NCI-H1417 (cell line): ENCODE measurements at regions not wholly inside any gene's neighbourhood (a gene's known extent, or its start where the extent isn't known, plus 50 kb on each side); places are given as distances from the start of the nearest gene placed in this dataset.

Experiments used
- DNase-seq, 3 experiments: peaks; one replicate each; lab custom pipeline; 2025; lab: John Stamatoyannopoulos, UW

DNA sequence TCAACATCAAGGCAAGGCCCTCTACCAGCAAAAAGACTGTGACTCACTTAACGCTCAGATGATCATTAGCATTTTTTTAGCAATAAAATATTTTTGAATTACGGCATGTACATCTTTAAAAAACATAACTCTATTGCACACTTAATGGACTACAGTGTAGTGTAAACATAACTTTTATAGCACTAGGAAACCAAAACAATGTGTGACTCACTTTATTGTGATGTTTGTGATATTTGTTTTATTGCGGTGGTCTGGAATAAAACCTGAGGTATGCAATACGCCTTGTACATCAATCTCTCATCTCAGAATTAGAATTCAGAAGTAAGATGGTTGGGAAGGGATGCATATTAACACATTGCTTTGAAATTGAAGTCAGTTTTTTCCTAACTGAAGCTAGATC lies 106.9 kb upstream of the PTCH1 start:
- DNase-seq: no peak

DNA sequence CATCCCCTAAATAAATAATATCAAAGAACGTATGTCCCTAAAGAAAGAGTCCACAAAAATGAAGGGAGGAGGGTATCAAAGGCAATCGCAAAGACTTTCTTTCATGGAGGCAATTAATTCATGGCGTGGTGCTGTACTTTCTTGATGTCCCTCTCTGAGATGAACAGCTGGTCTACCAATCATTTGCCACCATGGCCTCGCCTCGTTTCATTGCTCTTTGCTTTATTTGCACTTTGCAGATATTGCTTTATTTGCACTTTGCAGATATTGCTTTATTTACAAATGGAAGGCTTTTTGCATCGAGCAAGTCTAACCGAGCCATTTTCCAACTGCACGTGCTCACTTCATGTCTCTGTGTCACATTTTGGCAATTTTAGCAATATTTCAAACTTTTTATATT lies 104.0 kb upstream of the PTCH1 start:
- DNase-seq: no peak

DNA sequence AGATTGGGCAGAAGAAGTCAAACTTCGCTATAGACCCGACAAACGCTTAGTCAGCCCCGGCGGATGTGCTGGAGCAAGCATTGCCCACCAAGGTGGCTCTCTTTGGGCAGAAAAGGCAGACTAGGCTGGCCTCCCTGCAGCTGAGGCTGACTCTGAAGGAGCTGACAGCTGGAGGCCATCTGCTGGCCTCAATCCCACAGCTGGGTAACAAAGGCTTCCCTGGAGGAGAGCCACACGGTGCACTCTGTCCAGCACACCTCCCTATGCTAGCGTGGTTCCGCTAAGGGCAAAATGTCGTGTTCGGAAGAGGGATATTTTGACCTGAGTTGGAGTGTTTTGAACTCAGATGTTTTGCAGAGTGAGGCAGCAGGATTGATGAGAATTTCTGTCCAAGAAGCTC lies 103.5 kb upstream of the PTCH1 start:
- no peak for DNase-seq

DNA sequence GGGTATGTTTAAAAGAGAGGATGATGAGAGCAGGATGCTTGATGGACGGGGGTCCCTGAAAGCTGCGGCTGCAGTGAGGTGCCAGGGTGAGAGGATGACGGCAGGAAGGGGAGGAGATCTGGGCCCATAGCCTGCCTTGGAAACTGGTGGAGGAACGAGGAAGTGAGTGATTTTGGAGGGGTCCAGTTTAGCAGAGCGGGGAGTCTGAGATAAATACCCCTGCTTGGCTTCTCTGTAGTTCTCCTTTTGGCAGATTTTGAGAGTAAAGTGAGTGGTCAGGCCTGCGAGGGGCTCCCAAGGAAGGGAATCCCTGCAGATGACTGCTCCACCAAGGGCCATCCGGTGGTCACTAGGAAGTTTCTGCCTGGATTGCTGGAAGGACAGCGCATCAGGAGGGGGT lies 98.5 kb upstream of the PTCH1 start:
- DNase-seq: no peak

DNA sequence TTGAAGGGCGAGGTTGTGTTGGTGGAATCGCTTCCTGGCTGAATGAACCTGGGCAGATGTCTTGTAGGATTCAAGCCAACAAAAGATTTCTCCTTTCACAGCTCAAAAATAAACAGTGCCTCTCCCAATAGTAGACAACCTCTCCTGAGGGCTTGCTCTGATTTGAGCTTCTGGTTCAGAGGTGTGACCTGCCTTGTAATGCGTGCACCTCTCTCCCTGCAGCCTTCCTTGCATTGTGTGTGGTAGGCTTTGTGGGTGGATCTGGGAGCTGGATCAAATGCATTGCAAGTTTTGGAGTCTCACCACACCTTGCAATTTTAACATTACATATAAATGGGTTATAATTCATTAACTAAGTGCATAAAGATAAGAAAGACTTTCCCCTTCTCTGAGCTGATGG lies 96.9 kb upstream of the PTCH1 start:
- no peak for DNase-seq

DNA sequence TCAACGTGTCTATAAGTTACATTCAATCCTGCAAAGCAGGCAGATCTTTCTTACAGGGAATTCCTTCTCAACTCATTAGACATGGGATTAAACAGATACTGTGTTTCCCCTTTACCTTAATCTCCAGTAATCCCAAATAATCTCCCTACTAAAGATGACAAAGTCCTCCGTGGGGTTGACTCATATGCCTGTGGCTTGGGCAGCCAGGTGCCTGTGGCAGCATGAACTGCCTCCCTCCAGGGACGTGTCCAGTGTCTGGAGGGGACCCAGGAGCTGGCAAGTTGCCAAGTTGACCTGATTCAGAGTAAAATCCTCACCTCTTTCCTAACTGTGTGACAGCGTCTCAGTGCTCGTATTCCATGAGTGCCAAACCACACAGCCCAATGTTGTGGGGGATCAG lies 94.6 kb upstream of the PTCH1 start:
- peak in 2 of 3 experiments; percentile 14 to 58 for DNase-seq

DNA sequence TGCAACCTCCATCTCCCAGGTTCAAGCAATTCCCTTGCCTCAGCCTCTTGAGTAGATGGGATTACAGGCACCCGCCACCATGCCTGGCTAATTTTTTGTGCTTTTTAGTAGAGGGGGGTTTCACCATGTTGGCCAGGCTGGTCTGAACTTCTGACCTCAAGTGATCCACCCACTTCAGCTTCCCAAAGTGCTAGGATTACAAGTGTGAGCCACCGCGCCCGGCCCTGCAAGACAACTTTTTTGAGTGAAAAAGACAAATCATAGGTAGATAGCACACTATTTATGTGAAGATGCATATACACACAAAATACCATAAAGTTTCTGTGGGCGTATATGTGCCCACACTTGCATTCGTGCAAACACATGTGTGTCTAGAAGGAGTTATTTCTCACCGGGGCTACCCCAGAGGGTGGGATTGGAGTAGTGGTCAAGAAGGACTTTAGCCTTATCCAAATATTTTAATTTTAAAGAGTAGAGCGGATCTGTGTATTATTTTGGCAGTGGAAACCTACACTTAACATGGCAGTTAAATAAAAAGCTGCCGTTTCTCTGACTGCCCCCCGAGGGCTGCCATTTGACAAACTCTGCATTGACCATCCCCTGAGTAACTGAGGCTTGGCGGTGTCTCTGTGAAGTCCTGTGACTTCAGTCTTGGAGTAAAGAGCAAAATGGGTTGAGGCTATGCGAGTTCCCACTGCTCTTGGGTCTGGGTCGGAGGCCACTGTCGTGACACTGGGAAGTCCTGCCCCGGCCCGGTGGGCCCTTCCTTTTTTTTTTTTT lies 93.4 kb upstream of the PTCH1 start:
- DNase-seq: no peak

DNA sequence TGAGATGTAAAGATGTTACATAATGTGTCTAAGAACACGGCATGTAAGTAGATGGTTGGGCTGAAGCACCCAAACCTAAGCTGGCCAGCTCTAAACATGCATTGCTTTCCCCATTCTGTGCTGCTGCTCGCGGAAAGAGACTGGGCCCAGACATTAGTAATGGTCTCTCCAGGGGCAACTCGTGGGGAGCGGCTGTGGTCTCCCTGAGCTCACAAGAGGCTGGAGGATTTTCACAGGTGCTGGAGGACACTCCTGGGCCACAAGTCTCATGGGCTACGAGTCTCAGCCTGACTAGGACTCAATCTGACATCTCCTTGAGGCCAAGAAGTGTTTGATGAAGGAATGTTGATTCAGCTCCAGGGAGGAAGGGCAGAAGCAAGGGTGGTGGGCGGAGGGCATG lies 92.7 kb upstream of the PTCH1 start:
- DNase-seq: no peak

DNA sequence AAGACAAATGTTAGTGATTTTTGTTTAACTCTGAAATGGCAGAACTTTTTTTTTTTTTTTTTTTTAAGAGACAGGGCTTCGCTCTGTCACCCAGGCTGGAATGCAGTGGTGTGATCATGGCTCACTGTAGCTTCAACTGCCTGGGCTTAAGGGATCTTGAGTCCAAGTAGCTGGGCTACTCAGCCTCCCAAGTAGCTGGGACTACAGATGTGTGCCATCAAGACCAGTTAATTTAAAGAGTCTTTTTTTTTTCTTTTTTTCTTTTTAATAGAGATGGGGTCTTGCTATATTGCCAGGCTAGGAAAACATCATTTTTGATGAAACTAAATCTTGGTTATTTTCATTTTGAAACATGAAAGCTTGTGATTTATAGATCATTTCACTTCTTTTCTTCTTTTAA lies 91.6 kb upstream of the PTCH1 start:
- DNase-seq: no peak

DNA sequence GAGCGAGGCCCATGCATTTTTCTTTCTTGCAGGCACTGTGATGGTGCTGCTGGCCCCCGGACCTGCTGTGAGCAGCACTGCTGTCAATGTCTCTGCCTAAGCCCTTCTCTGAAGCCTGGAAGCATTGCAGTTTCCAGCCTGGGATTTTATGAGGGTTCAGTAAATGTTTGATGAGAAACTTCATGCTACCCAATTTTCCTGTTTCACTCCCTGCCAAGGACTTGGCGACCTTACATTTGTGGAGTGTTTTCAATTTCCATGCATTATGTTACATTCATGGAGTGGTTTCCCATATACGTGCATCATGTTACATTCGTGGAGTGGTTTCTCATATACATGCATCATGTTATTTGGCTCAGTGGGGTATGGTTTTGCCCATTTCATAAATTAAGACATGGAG lies 90.7 kb upstream of the PTCH1 start:
- DNase-seq: no peak

DNA sequence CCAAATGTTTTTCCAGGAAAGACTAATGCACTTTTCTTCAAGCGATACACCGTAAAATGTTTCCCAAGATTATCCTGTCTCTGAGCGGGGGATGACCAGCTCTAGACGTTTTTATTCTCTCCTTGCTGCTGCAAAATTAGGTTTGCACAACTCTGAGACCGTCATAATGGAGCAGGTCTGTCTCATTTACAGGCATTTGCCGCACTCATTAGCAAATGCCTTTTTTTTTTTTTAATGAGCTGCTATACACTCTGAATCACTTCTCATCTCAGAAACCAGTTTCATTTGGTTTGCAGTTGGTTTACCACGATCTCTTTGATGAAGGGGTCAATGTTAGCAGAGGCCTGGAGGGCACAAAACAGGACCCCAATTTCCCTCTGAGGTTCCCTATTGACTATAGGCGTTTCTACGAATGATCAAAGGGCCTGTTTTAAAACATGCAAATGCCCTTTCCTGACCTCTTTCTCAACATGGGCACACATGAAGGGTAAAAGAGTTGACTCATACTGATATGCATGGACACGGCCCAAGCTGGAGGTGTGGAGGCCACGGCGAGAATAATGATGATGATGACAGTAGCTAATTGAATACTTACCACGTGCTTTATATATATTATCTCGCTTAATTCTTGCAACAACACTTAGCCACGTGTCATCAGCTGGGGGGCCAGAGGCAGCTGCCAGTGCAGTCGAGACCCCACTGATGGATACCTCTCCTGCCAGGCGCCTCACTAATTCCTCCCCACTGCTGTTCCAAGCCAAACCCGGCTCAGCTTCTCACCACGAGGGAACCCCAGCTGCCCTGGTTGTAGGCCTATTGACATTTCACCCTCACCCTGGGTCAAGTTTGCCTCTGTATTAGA lies 89.9 kb upstream of the PTCH1 start:
- no peak for DNase-seq

DNA sequence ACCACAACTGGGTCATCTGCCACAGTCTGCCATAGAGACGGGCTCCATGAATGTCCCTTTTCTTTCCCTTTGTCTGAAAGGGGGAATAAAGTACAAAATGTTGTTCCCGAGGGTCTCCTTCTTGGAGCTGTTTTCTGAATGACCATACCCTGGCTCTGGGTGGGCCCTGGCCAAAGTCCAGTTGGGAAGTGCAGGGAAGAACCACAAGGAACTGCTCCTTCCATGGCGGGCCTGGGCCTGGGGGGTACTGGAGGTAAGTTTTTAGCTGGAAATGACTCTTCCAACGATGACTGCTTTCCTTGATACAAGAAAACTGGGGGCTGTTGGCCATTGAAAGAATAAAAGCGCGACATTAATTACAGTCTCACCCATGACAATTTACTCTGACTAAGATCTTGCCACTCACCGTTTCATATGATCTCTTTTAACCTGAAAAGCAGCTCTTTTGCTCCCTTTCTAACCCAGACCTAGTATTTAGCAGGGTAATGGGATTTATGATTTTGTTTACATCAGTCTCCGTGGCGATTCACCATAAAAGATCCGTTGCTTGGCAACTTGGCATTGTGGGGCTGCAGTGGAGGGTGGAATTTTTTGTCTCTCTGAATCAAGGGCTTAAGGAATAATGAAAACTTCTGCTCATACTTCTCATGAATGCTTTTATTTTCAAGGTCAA lies 89.2 kb upstream of the PTCH1 start:
- peak in 2 of 3 experiments; percentile 53 to 84 for DNase-seq

DNA sequence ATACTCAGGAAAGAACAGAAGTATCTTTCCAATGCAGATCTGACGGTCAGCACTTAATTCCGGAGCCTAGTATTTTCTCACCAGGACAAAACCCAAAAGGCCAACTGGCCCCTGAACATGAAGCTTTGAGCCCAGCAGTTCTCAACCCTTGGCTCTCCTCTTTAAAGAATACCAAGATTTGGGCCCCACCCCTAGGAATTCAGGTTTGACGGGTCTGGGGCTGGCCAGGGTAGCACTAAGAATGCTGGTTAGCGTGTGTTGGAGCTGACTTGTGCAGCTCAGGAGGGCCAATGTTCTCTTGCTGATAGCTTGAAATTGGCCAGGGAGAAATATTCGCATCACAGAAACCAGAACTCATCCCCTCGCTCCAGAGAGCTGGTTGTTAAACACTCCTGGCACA lies 88.3 kb upstream of the PTCH1 start:
- DNase-seq: no peak

DNA sequence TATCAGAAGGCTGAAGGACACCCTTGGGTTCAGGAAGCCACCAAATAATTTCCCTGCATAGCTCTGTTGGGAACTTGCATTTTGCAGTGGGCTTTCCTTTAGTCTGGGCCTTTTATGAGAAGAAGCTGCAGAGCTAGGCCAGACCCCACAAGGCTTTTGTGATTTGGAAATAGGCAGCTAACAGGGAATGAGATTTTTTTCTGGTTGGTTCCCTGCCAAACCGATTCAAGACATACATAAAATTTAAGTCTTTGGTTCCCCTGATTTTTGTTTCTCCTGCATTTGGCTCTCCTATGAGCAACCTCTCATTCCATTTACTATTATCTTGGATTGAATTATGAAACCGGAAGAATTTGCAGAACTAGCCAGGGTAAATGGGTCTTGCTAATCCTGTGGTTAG lies 81.5 kb upstream of the PTCH1 start:
- no peak for DNase-seq

DNA sequence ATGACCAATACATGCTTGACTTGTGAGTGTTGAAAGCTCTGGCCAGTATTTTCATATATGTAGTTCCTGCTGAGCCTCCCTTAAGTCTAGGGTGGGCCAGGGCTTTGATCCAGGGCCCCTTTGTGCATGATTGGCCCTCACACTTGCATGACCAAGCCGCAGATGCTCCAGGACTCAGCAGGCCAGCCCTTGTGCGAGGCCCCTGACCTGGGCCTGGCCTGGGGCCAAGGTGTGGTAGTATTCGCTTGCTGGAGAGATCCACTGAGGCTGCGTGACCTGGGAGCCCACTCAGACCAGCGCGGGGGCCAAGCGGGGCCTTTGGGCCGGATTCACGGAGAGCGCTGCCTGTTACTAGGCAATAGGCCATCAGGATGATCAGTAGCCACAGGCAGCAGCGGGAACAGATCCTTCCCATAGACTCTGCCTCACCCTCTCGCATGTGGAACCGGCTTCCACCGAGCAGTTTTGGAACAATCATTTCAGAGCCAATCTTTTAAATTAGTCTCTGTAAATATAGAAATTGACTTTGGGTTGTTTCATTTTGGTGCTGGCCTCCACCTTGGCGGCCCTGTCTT lies 79.0 kb upstream of the PTCH1 start:
- DNase-seq: no peak

DNA sequence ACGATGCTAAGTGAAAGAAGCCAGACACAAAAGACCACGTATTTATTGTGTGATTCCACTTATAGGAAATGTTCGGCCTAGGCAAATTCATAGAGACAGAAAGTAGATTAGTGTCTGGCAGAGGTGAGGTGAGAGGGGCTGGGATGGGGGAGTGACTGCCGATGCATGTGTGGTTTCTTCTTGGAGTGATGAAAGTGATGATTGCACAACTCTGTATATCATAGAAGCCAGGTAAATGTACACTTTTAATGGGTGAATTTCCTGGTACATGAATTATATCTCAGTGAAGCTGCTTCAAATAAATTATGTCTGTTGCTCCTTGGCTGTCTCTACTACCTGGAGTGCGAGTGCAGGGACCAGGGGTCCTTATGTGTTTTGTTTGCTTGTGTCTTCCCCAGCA lies 76.2 kb upstream of the PTCH1 start:
- DNase-seq: no peak

DNA sequence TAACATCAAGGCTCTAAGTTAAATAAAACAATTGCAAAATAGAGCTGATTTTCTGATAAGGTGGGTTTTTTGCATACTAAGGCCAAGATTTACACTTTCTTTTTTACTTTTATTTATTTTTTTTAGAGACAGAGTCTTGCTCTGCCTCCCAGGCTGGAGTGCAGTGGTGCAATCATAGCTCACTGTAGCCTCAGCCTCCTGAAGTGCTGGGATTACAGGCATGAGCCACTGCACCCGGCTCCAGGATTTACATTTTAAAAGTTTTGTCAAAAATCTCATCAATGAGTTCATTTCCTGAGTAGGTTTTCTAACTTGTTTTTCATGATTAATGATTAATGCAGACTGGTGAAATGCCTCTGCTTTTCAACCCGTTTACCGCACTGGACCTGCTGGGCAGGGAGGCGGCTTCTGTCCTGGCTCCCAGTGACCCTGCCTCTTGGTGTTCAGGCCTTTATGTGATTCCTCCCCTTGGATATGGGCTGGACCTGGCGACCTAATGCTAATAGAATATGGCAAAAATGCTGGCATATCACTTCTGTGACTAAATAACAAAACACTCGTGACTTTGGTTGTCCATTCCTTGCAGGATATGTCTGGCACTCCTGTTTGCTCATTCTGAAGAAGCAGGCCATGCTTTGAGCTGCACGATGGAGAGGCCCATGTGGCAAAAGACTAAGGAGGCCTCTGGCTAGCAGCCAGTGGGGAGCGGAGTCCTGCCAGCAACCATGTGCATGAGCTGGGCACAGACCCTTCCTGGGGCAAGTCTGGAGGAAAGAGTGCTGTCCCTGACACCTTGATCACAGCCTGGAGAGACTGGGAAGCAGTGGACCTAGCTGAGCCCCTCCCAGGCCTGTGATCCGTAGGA lies 72.2 kb upstream of the PTCH1 start:
- no peak for DNase-seq

DNA sequence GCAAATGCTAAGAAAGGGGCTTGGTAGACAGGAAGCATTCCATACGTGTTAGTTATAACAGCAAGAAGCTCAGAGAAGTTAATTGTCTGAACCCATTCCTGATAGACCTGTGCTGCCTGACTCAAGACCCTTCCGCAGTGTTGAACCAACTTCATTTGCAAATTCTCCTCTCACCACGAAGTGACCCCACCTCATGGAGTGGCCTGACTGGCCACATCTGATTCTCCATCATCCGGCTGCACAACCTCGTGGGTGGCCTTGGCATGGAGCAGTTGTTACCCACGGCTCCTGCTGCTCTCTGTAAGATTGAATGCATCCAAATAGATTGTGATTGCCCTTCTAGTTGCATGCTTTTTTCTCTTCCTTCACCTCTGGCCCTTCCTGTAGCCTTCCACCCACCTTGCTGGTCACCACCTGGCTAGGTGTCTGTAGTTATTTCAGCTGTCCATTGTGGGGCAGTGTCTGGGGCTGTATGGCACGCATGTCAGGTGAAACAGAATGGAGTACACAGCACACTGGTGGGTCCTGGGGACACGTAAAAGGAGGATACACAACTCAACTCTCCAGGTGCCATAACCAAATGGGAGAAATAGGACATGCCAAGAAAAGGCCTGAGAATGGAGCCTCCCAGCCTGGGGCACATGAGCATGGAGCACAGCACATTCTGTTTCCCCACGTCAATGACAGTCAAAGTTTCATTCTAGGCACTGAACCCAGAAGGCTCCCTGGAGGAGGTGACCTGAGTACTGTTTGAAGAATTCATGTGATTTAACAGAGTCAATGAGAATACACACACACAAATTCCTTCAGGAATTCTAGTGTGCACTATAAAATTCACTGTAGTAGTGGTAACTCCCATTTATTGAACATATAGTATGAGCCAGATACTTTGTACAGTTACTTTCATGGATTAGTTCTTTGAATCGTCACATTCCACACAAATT lies 70.5 kb upstream of the PTCH1 start:
- DNase-seq: no peak

DNA sequence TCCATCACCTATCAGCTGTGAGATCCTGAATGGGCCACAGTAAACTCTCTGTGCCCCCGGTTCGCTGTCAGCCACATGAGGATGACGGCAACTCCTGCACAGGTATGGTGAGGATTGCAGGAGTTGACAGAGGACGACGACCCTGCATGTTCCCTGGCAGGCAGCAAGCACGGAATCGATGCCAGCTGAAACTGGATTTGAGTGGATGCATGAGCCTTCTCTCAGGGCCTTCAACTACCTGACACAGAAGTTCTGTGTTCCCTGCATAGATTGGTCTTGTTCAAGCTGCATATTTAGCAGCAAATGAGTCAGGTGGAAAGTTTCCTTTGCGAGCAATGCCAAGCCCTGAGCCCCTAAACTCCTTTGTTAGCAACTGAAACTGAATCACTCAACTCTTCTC lies 69.6 kb upstream of the PTCH1 start:
- no peak for DNase-seq

DNA sequence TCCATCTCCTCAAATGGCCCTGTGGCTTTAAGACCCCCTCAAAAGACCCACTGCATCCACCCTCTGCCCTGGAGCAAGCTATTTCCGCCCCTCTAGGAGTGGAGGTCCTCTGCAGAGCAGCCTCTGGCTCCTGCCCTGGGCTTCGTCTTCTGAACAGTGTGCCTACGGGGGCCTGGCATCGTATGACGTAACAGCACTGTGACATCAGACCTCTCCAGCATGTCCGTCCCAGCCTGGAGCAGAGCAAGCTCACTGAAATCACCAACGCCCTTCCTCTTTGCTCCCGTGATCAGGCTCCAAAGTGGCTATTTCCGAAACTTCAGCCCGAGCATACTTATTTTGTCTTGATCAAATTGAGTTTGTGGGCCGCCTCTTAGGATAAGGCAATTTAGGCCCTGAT lies 69.1 kb upstream of the PTCH1 start:
- no peak for DNase-seq
